ENCODE measurements at regions not wholly inside any gene's neighbourhood (a gene's known extent, or its start where the extent isn't known, plus 50 kb on each side); places are given as distances from the start of the nearest gene placed in this dataset.

DNA sequence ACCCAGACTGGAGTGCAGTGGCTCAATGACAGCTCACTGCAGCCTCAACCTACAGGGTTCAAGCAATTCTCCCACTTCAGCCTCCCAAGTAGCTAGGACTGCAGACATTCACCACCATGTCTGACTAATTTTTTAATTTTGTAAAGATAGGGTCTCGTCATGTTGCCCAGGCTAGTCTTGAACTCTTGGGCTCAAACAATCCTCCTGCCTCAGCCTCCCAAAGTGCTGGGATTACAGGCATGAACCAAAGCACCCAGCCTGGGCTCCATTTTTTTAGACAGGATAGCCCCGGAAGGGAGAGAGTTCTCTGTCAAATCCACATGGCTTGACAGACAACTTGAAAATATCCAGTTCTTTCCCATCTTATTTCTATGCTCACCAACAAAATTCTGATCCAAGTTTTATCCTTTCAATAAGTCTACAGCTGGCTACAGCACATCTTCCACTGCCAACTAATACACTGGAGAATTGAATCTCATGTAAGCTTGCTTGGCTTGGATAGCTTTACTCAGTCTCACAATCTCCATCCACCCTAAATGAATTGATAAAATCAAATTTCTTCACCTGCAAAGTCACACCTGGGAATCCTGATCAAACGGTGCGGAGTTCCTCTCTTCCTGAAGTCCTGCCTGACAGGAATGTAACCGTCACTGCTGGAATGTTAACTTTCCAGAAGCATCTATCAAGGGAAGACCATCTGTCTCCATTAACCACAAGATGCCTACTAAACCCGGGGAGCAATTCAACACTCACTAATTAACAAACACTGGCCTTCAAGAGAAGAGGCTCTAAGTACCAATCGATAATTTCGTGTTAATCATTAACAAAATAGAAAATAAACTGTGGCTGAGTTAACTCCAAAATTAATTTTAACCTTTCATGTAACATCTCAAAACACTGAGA lies 239.7 kb upstream of the MKLN1 start:
- Histone ChIP-seq H3K27ac (ENCODE audit: low read length) (no peak overlapping the region), H3K4me3 (ENCODE audit: low read depth in 1 of 2, low read length in 2 of 2) (no peak overlapping the region), H3K36me3 (ENCODE audit: control insufficient read depth in 1 of 2, insufficient read depth in 2 of 2, low read length in 2 of 2) (no peaks in the 10 kb centered on the region), H3K27me3 (ENCODE audit: low read depth, low read length) (no peaks in the 10 kb centered on the region), H3K4me1 (ENCODE audit: control insufficient read depth in 1 of 2, insufficient read depth in 2 of 2, low read length in 2 of 2) (peaks cover 4 to 37% of the 10 kb centered on the region in 2 donors), H3K9me3 (ENCODE audit: control insufficient read depth in 1 of 2, low read length in 2 of 2) (no peaks in the 10 kb centered on the region)

DNA sequence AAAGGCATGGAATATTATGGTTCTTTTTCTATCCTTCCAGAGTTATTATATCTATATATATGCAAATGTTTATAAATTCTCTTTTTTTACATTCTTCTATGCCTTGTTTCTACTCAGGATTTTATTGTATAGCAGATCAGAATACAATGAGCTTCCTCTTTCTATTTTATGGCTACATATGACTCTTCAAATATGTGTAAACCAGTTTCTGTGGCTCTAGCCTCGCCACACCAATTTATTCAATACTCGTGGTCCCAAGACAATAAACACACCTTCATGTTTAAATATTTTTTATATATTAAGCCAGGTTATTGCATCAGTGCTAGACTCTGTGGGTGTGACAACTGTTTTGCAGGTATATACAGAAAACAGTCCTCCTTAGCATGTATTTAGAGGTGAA lies 237.5 kb upstream of the MKLN1 start:
- H3K27me3 ChIP-seq (ENCODE audit: low read depth, low read length): no peaks in the 10 kb centered on the region
- H3K4me1 ChIP-seq (ENCODE audit: control insufficient read depth in 1 of 2, insufficient read depth in 2 of 2, low read length in 2 of 2): peaks cover 4 to 48% of the 10 kb centered on the region in 2 donors
- no peak overlapping the region for H3K27ac ChIP-seq (ENCODE audit: low read length)
- H3K36me3 ChIP-seq (ENCODE audit: control insufficient read depth in 1 of 2, insufficient read depth in 2 of 2, low read length in 2 of 2): no peaks in the 10 kb centered on the region
- H3K4me3 ChIP-seq (ENCODE audit: low read depth in 1 of 2, low read length in 2 of 2): no peak overlapping the region
- H3K9me3 ChIP-seq (ENCODE audit: control insufficient read depth in 1 of 2, low read length in 2 of 2): no peaks in the 10 kb centered on the region

DNA sequence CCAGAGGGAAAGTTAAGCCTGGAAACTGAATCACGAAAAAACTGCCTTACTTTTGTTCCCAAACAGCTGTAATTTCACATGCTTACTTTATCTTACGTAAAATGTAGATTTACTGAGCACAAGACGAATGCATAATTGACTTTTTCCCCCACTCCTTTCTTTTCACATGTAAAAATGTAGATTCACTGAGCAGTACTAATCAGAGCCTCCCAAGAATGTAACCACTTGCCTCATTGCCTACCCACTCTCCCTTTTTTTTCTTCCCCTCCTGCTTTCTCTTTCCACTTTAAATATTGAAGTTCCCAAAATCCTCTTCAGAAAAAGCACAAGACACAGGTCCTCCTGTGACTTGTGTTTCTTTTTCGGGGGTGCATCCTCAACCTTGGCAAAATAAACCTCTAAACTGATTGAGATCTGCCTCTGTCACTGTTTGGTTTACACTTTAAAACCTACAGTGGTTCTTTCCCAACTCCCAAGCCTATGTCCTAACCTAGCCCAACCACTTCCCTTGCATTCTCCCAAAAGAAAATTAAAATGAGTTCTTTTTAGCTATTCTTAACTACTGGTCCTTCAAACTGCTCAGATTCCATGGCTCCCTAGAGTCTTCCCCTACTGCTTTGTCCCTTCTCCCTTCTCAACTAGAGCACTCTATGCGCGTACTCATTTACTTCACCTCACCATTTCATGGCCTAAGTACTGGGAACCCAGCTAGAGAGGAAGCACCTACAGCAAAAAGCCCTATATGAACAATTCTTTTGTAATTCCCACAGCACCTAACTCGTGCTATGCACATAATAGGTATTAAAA lies 236.6 kb upstream of the MKLN1 start:
- Histone ChIP-seq H3K27ac (ENCODE audit: low read length) (no peak overlapping the region), H3K4me1 (ENCODE audit: control insufficient read depth in 1 of 2, insufficient read depth in 2 of 2, low read length in 2 of 2) (peaks cover 4 to 53% of the 10 kb centered on the region in 2 donors), H3K9me3 (ENCODE audit: control insufficient read depth in 1 of 2, low read length in 2 of 2) (no peaks in the 10 kb centered on the region), H3K27me3 (ENCODE audit: low read depth, low read length) (no peaks in the 10 kb centered on the region), H3K36me3 (ENCODE audit: control insufficient read depth in 1 of 2, insufficient read depth in 2 of 2, low read length in 2 of 2) (no peaks in the 10 kb centered on the region), H3K4me3 (ENCODE audit: low read depth in 1 of 2, low read length in 2 of 2) (no peak overlapping the region)

DNA sequence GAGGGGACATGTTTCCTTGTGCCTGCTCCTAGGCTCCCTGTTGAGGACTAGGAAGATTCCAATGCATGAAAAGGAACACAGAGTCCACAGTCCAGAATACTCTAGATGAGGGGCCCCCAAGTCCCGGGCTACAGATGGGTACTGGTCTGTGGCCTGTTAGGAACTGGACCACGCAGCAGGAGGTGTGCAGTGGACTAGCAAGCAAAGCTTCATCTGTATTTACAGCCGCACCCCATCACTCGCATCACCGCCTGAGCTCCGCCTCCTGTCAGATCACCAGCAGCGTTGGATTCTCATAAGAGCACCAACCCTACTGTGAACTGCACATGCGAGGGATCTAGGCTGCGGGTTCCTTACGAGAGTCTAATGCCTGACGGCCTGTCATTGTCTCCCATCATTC lies 233.0 kb upstream of the MKLN1 start:
- Histone ChIP-seq H3K4me1 (ENCODE audit: control insufficient read depth in 1 of 2, insufficient read depth in 2 of 2, low read length in 2 of 2) (peaks cover 10 to 74% of the 10 kb centered on the region in 2 donors), H3K4me3 (ENCODE audit: low read depth in 1 of 2, low read length in 2 of 2) (no peak overlapping the region), H3K9me3 (ENCODE audit: control insufficient read depth in 1 of 2, low read length in 2 of 2) (no peaks in the 10 kb centered on the region), H3K27ac (ENCODE audit: low read length) (no peak overlapping the region), H3K27me3 (ENCODE audit: low read depth, low read length) (no peaks in the 10 kb centered on the region), H3K36me3 (ENCODE audit: control insufficient read depth in 1 of 2, insufficient read depth in 2 of 2, low read length in 2 of 2) (no peaks in the 10 kb centered on the region)

DNA sequence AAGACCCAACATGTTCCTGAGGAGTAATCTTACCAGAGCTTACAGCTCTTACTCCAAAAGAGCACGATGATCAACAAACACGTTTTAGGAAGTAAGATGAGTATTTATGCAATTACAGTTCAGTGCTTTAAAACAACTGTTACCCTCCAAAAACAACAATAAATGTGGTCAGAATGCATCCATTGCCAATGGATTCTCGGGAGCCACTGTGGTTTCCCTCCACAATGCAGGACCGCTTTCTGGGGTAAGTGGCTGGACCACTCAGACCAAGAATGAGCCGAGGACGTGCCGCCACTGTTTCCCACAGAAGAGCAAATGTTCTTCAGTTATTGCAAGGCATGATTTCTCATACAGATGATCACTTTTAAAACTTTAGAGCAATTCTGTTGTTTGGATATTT lies 232.3 kb upstream of the MKLN1 start:
- H3K9me3 ChIP-seq (ENCODE audit: control insufficient read depth in 1 of 2, low read length in 2 of 2): no peaks in the 10 kb centered on the region
- no peaks in the 10 kb centered on the region for H3K27me3 ChIP-seq (ENCODE audit: low read depth, low read length)
- H3K27ac ChIP-seq (ENCODE audit: low read length): no peak overlapping the region
- no peaks in the 10 kb centered on the region for H3K36me3 ChIP-seq (ENCODE audit: control insufficient read depth in 1 of 2, insufficient read depth in 2 of 2, low read length in 2 of 2)
- peaks cover 10 to 78% of the 10 kb centered on the region in 2 donors for H3K4me1 ChIP-seq (ENCODE audit: control insufficient read depth in 1 of 2, insufficient read depth in 2 of 2, low read length in 2 of 2)
- no peak overlapping the region for H3K4me3 ChIP-seq (ENCODE audit: low read depth in 1 of 2, low read length in 2 of 2)

DNA sequence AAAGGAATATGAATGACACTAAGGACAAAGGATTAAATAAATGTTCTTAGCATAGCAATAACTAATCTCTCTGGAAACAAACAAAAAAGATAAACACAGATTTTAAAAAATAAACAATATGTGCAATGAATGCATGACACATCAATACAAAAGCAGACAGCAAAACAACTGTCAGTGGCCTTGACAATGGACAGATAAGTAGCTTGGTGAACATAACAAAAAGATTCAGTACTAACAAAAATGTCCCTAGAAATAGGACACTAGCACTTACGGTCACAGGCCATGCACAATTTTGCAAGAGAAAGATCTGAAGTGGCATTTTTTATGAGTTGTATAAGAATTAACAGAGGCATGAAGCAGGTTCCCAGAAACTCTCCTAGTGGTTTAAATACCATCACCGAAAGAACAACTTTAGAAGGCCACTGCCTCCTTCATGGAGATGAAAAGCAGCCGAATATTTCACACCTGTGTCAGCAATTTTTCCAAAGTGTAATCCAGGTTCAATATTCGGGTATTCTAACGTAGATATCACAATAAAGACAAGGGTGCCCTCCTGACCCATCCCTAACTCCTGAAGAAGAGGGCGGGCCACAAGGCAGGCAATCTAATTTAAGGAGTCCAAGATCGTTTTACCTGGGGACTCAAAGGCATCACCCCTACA lies 231.3 kb upstream of the MKLN1 start:
- H3K36me3 ChIP-seq (ENCODE audit: control insufficient read depth in 1 of 2, insufficient read depth in 2 of 2, low read length in 2 of 2): no peaks in the 10 kb centered on the region
- H3K4me3 ChIP-seq (ENCODE audit: low read depth in 1 of 2, low read length in 2 of 2): no peak overlapping the region
- H3K9me3 ChIP-seq (ENCODE audit: control insufficient read depth in 1 of 2, low read length in 2 of 2): no peaks in the 10 kb centered on the region
- H3K27ac ChIP-seq (ENCODE audit: low read length): no peak overlapping the region
- peaks cover 10 to 74% of the 10 kb centered on the region in 2 donors for H3K4me1 ChIP-seq (ENCODE audit: control insufficient read depth in 1 of 2, insufficient read depth in 2 of 2, low read length in 2 of 2)
- H3K27me3 ChIP-seq (ENCODE audit: low read depth, low read length): no peaks in the 10 kb centered on the region

DNA sequence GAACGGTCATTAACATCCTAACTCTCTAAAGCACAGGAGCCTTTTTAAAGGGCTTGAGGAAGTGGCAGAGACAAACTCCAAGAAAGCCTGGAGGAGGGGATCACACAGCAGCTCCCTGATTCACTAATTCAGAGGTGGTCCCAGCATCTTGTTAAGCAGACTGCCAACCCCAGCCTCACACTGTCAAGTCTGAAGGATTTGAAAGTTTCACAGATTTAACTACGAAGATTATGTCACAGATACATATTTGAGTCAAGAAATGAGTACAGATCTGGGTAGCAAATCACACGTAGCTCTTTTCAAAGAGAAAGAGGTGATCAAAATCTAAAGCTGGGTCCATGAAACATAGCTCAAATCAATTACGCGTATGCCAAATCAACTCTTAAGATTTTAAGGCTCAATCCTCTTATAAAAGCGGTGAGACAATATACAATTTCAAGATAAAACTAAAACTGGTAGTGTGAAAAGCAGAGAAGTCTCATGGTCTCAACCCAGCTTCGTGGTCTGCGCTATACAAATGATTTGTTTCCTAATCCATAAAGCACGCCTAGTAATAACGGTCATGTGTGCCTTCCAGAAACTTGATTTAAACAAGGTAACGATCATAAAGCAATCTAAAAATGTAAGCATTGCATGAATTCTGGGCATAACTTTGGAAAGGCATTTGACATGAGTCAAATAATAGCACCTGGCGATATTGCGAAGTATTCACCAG lies 229.9 kb upstream of the MKLN1 start:
- H3K36me3 ChIP-seq (ENCODE audit: control insufficient read depth in 1 of 2, insufficient read depth in 2 of 2, low read length in 2 of 2): no peaks in the 10 kb centered on the region
- no peaks in the 10 kb centered on the region for H3K9me3 ChIP-seq (ENCODE audit: control insufficient read depth in 1 of 2, low read length in 2 of 2)
- no peak overlapping the region for H3K27ac ChIP-seq (ENCODE audit: low read length)
- peaks cover 6 to 72% of the 10 kb centered on the region in 2 donors for H3K4me1 ChIP-seq (ENCODE audit: control insufficient read depth in 1 of 2, insufficient read depth in 2 of 2, low read length in 2 of 2)
- H3K4me3 ChIP-seq (ENCODE audit: low read depth in 1 of 2, low read length in 2 of 2): no peak overlapping the region
- H3K27me3 ChIP-seq (ENCODE audit: low read depth, low read length): no peaks in the 10 kb centered on the region

DNA sequence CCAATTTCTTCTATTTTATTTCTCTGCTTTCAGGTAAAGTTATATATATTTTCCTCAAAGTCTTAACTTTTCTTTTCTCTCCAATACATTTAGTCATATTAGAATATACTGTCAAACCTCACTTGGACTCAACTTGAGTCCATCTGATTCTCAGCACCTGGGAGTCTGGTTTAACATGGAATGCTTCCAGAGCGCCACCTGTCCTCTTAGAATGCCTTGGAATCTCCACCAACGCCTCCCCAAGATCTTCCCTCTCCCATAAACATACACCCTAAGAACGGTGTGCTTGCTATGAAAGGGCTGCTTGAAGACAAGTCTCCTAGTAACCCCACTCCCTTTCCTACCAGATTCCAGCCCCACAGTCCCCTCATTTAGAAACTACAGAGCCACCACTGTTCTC lies 229.1 kb upstream of the MKLN1 start:
- Histone ChIP-seq H3K27me3 (ENCODE audit: low read depth, low read length) (no peaks in the 10 kb centered on the region), H3K9me3 (ENCODE audit: control insufficient read depth in 1 of 2, low read length in 2 of 2) (no peaks in the 10 kb centered on the region), H3K4me1 (ENCODE audit: control insufficient read depth in 1 of 2, insufficient read depth in 2 of 2, low read length in 2 of 2) (peaks cover 6 to 72% of the 10 kb centered on the region in 2 donors), H3K4me3 (ENCODE audit: low read depth in 1 of 2, low read length in 2 of 2) (no peak overlapping the region), H3K36me3 (ENCODE audit: control insufficient read depth in 1 of 2, insufficient read depth in 2 of 2, low read length in 2 of 2) (peaks cover 0 to under 1% of the 10 kb centered on the region in 2 donors), H3K27ac (ENCODE audit: low read length) (no peak overlapping the region)

DNA sequence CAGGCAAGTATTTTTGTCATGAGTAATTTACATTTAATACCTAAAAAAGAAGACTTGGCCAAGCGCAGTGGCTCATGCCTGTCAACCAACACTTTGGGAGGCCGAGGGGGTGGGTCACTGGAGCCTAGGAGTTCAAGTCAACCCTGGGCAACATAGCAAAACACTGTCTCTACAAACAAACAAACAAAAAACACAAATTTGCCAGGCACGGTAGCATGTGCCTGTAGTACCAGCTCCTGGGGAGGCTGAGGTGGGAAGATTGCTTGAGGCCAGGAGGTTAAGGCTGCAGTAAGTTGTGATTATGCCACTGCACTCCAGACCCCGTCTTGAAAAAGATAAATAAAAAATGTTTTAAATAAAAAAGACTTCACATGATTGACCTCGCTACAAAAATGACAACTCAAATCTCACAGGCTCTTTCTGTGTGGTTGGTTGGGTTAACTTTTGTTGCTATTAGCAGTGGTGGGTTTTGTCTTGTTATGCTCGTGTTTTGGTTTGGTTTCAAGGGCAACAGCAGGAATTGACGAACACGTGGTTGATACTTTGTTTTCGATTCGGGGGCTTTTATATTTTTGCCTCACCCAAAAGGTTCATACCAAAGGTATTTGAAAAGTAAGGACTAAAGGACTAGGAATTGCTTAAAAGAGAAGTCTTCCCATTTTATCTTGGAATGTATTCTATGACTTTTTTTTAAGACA lies 227.2 kb upstream of the MKLN1 start:
- H3K36me3 ChIP-seq (ENCODE audit: control insufficient read depth in 1 of 2, insufficient read depth in 2 of 2, low read length in 2 of 2): peaks cover 0 to 3% of the 10 kb centered on the region in 2 donors
- H3K27ac ChIP-seq (ENCODE audit: low read length): no peak overlapping the region

DNA sequence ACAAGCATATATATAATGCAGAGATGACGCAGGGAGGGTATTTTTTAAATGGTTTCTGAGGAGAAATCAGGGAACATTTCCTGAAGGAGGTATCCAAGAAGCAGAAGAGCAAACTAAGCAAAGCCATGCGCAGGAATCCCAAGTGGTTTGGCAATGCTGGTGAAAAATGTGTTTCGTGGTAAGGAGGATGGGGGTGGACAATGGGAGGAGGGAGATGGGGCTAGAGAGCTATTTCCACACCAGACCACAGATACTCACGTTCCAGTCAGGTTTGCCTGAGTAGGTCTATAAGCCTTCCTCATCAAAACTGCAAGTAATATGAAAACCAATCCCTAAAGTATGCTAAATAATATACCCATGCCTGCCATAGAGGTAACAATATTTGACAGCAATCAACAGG lies 223.7 kb upstream of the MKLN1 start:
- Histone ChIP-seq H3K4me3 (ENCODE audit: low read depth in 1 of 2, low read length in 2 of 2) (peak overlapping the region in 1 of 2 donors; percentile 64), H3K27me3 (ENCODE audit: low read depth, low read length) (no peaks in the 10 kb centered on the region), H3K36me3 (ENCODE audit: control insufficient read depth in 1 of 2, insufficient read depth in 2 of 2, low read length in 2 of 2) (peaks cover 0 to 23% of the 10 kb centered on the region in 2 donors), H3K4me1 (ENCODE audit: control insufficient read depth in 1 of 2, insufficient read depth in 2 of 2, low read length in 2 of 2) (peaks cover 0 to 55% of the 10 kb centered on the region in 2 donors), H3K27ac (ENCODE audit: low read length) (peak overlapping the region; percentile 25), H3K9me3 (ENCODE audit: control insufficient read depth in 1 of 2, low read length in 2 of 2) (no peaks in the 10 kb centered on the region)

More for the DNA sequence above, 227.2 kb upstream of the MKLN1 start:
- Histone ChIP-seq H3K4me3 (ENCODE audit: low read depth in 1 of 2, low read length in 2 of 2) (no peak overlapping the region), H3K4me1 (ENCODE audit: control insufficient read depth in 1 of 2, insufficient read depth in 2 of 2, low read length in 2 of 2) (peaks cover 6 to 84% of the 10 kb centered on the region in 2 donors), H3K9me3 (ENCODE audit: control insufficient read depth in 1 of 2, low read length in 2 of 2) (no peaks in the 10 kb centered on the region), H3K27me3 (ENCODE audit: low read depth, low read length) (no peaks in the 10 kb centered on the region)
